ENCODE measurements at regions not wholly inside any gene's neighbourhood (a gene's known extent, or its start where the extent isn't known, plus 50 kb on each side); places are given as distances from the start of the nearest gene placed in this dataset.

DNA sequence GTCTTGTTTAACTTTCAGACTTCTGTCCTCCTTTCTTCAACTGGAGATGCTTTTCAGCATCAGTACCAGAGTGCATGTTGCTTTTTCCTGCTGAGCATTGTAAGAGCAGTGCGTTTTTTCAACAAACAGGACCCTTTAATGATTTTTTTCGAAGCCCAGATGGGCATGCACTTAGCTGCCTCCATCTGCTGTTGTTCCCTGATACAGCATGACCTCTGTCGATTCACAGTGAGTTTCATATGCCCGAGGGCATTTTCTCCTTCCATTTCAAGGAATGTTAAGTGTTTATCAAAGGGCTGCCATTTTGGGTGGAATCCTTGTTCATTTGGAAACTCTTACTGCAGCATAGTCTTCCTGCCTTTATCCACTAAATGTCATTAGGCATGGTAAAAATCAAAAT lies 428.6 kb downstream of the DTHD1 start:
- H3K9ac ChIP-seq (ENCODE audit: insufficient read depth, low read length, poor library complexity, severe bottlenecking) = no peak overlapping the region
- WGBS (ENCODE audit: insufficient coverage) = 63% methylated on average over 2 of the region's 4 CpGs
- H3K4me1 ChIP-seq (ENCODE audit: control insufficient read depth in 1 of 2, insufficient read depth in 2 of 2, low read length in 2 of 2) = no peaks in the 10 kb centered on the region
- Mint-ChIP-seq H3K27me3 (ENCODE audit: low read depth in 3 of 3) (peaks cover 1 to 6% (median 3%) of the 10 kb centered on the region in 3 donors), H3K27ac (no peak overlapping the region), H3K36me3 (no peaks in the 10 kb centered on the region), H3K4me1 (no peaks in the 10 kb centered on the region), H3K4me3 (no peak overlapping the region), H3K9me3 (peaks cover 0 to 5% (median 0%) of the 10 kb centered on the region in 7 donors)
- TF ChIP-seq, protein P1, sequence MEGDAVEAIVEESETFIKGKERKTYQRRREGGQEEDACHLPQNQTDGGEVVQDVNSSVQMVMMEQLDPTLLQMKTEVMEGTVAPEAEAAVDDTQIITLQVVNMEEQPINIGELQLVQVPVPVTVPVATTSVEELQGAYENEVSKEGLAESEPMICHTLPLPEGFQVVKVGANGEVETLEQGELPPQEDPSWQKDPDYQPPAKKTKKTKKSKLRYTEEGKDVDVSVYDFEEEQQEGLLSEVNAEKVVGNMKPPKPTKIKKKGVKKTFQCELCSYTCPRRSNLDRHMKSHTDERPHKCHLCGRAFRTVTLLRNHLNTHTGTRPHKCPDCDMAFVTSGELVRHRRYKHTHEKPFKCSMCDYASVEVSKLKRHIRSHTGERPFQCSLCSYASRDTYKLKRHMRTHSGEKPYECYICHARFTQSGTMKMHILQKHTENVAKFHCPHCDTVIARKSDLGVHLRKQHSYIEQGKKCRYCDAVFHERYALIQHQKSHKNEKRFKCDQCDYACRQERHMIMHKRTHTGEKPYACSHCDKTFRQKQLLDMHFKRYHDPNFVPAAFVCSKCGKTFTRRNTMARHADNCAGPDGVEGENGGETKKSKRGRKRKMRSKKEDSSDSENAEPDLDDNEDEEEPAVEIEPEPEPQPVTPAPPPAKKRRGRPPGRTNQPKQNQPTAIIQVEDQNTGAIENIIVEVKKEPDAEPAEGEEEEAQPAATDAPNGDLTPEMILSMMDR (IDR thresholded peaks at IDR 0.05) = no peak
- intact Hi-C loops (cut with micrococcal nuclease) = no loop called here
- DNase-seq = no peak
- no peak overlapping the region for H3K4me3 ChIP-seq (replicated peaks in 1 of 3; ENCODE audit: low read depth in 2 of 3, low read length in 3 of 3)
- H3K36me3 ChIP-seq (replicated peaks in 1 of 2; ENCODE audit: control insufficient read depth in 1 of 2, insufficient read depth in 2 of 2, low read length in 2 of 2) = no peaks in the 10 kb centered on the region
- H3K27ac ChIP-seq (ENCODE audit: low read depth in 1 of 2, low read length in 2 of 2) = no peak overlapping the region
- H3K27me3 ChIP-seq (ENCODE audit: control insufficient read depth in 2 of 2, insufficient read depth in 2 of 2, low read length in 2 of 2) = no peaks in the 10 kb centered on the region
- no peak overlapping the region for H2AFZ ChIP-seq (ENCODE audit: insufficient read depth, low read depth, low read length, poor library complexity, severe bottlenecking)
- H3K9me3 ChIP-seq (replicated peaks in 1 of 2; ENCODE audit: control insufficient read depth in 1 of 2, insufficient read depth in 1 of 2, low read length in 2 of 2) = no peaks in the 10 kb centered on the region
- H4K20me1 ChIP-seq (ENCODE audit: insufficient read depth, low read length) = no peaks in the 10 kb centered on the region
- no peaks in the 10 kb centered on the region for H3K79me2 ChIP-seq (ENCODE audit: insufficient read depth, low read length)
- no peak overlapping the region for H3K4me2 ChIP-seq (replicated peaks; ENCODE audit: extremely low read depth, low read length, poor library complexity, severe bottlenecking)

DNA sequence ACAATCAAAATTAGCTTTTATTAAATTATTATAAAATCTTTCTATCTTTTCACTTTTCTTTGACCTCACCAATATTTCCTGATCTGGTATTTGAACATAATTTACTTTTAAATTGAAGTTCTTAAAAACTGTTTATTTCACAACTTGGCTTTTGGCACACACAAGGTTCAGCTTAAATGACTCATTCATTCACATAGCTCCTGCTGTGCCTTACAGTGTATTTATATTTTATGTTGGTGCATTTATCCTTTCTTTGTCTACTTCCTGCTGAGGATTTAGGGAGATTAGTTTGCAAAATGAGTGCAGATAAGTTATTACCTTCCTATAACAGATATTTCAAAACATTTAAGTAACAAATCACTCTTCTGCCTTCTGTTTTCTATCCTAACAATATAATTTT lies 430.6 kb downstream of the DTHD1 start:
- Mint-ChIP-seq H3K36me3 (no peaks in the 10 kb centered on the region), H3K27me3 (ENCODE audit: low read depth in 3 of 3) (peaks cover 1 to 6% (median 3%) of the 10 kb centered on the region in 3 donors), H3K27ac (no peak overlapping the region), H3K4me1 (no peaks in the 10 kb centered on the region), H3K4me3 (no peak overlapping the region), H3K9me3 (peaks cover 0 to 7% (median 5%) of the 10 kb centered on the region in 7 donors)
- TF ChIP-seq, protein P1 (IDR thresholded peaks at IDR 0.05) = no peak
- H3K4me1 ChIP-seq (ENCODE audit: control insufficient read depth in 1 of 2, insufficient read depth in 2 of 2, low read length in 2 of 2) = no peaks in the 10 kb centered on the region
- intact Hi-C loops (cut with micrococcal nuclease) = no loop called here
- H3K9me3 ChIP-seq (replicated peaks in 1 of 2; ENCODE audit: control insufficient read depth in 1 of 2, insufficient read depth in 1 of 2, low read length in 2 of 2) = no peaks in the 10 kb centered on the region
- no peaks in the 10 kb centered on the region for H4K20me1 ChIP-seq (ENCODE audit: insufficient read depth, low read length)
- no peak for DNase-seq
- no peak overlapping the region for H3K4me2 ChIP-seq (replicated peaks; ENCODE audit: extremely low read depth, low read length, poor library complexity, severe bottlenecking)
- H3K79me2 ChIP-seq (ENCODE audit: insufficient read depth, low read length) = no peaks in the 10 kb centered on the region
- H3K9ac ChIP-seq (ENCODE audit: insufficient read depth, low read length, poor library complexity, severe bottlenecking) = no peak overlapping the region
- H3K4me3 ChIP-seq (replicated peaks in 1 of 3; ENCODE audit: low read depth in 2 of 3, low read length in 3 of 3) = no peak overlapping the region
- H2AFZ ChIP-seq (ENCODE audit: insufficient read depth, low read depth, low read length, poor library complexity, severe bottlenecking) = no peak overlapping the region
- no peaks in the 10 kb centered on the region for H3K27me3 ChIP-seq (ENCODE audit: control insufficient read depth in 2 of 2, insufficient read depth in 2 of 2, low read length in 2 of 2)
- H3K27ac ChIP-seq (ENCODE audit: low read depth in 1 of 2, low read length in 2 of 2) = no peak overlapping the region
- no peaks in the 10 kb centered on the region for H3K36me3 ChIP-seq (replicated peaks in 1 of 2; ENCODE audit: control insufficient read depth in 1 of 2, insufficient read depth in 2 of 2, low read length in 2 of 2)
